K562 (cell line): ENCODE measurements at regions not wholly inside any gene's neighbourhood (a gene's known extent, or its start where the extent isn't known, plus 50 kb on each side); places are given as distances from the start of the nearest gene placed in this dataset.

ENCODE experiments used
- HNRNPLL ChIP-seq: fragments of 200-400 bp; formaldehyde crosslinking; IDR thresholded peaks from 2 replicates; pipeline ENCODE4 v1.6.1; 2017; ENCODE audit warnings: low read length, low read depth, mild to moderate bottlenecking; ENCODE audit not compliant: poor library complexity, severe bottlenecking
- JUN ChIP-seq, 2 experiments: sonication (generic) in 1 of 2; formaldehyde crosslinking in 1 of 2; IDR thresholded peaks; 2 replicates each; pipeline versions ENCODE4 v1.6.1 to v1.8.0; 2012 to 2022; ENCODE audit warnings: borderline replicate concordance in 2 of 2, mild to moderate bottlenecking in 2 of 2, improper control_type of control experiment in 1 of 2, low read depth in 1 of 2, low read length in 1 of 2, missing genetic modification reagents in 1 of 2
- MYNN ChIP-seq, 2 experiments: sonication (generic); formaldehyde crosslinking in 1 of 2; IDR thresholded peaks; 2 replicates each; pipeline versions ENCODE4 v1.5.0 to v1.6.1; 2016 to 2020; ENCODE audit warnings: antibody characterized with exemption in 1 of 2, missing genetic modification reagents in 1 of 2
- RAD21 ChIP-seq, 2 experiments: fragments of 250-450 bp in 1 of 2; fragments of 450-650 bp in 1 of 2; sonication (Bioruptor Pico) in 1 of 2; formaldehyde crosslinking in 1 of 2; IDR thresholded peaks in 1 of 2; conservative IDR thresholded peaks in 1 of 2; 2 replicates each; pipeline versions ENCODE4 v1.4.0 to v1.8.0; 2020 to 2022; ENCODE audit warnings: mild to moderate bottlenecking in 2 of 2, moderate library complexity in 1 of 2
- SRSF7 ChIP-seq: fragments of 200-400 bp; formaldehyde crosslinking; optimal IDR thresholded peaks from 2 replicates; pipeline ENCODE3; 2017; ENCODE audit warnings: mild to moderate bottlenecking, low read depth, low read length
- TF ChIP-seq, protein P1 (sequence below), 2 experiments: fragments of 450-650 bp in 1 of 2; sonication (generic) in 1 of 2; formaldehyde crosslinking in 1 of 2; IDR thresholded peaks in 1 of 2; conservative IDR thresholded peaks in 1 of 2; 2 replicates each; pipeline versions ENCODE4 v1.6.1 to v1.8.1; 2016 to 2023; ENCODE audit warnings: mild to moderate bottlenecking in 2 of 2, moderate library complexity in 2 of 2, inconsistent platforms in 1 of 2, missing genetic modification reagents in 1 of 2
- TF ChIP-seq, protein P2 (sequence below), 3 experiments: IDR thresholded peaks in 2 of 3; conservative IDR thresholded peaks in 1 of 3; 2 replicates each; pipeline ENCODE4 v1.5.1; 2011 to 2012; ENCODE audit warnings: low read length in 3 of 3, mild to moderate bottlenecking in 3 of 3, control low read depth in 2 of 3, improper control_type of control experiment in 1 of 3, inconsistent platforms in 1 of 3, low read depth in 1 of 3, mixed read lengths in 1 of 3, moderate library complexity in 1 of 3; ENCODE audit not compliant: insufficient read depth in 2 of 3

- TF ChIP-seq, protein P1, sequence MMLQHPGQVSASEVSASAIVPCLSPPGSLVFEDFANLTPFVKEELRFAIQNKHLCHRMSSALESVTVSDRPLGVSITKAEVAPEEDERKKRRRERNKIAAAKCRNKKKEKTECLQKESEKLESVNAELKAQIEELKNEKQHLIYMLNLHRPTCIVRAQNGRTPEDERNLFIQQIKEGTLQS (IDR thresholded peaks at IDR 0.05), result no peak
- TF ChIP-seq, protein P1 (CRISPR knock-in tag; conservative IDR thresholded peaks at IDR 0.05), result no peak
- TF ChIP-seq SRSF7, result no peak
- TF ChIP-seq, protein P2, sequence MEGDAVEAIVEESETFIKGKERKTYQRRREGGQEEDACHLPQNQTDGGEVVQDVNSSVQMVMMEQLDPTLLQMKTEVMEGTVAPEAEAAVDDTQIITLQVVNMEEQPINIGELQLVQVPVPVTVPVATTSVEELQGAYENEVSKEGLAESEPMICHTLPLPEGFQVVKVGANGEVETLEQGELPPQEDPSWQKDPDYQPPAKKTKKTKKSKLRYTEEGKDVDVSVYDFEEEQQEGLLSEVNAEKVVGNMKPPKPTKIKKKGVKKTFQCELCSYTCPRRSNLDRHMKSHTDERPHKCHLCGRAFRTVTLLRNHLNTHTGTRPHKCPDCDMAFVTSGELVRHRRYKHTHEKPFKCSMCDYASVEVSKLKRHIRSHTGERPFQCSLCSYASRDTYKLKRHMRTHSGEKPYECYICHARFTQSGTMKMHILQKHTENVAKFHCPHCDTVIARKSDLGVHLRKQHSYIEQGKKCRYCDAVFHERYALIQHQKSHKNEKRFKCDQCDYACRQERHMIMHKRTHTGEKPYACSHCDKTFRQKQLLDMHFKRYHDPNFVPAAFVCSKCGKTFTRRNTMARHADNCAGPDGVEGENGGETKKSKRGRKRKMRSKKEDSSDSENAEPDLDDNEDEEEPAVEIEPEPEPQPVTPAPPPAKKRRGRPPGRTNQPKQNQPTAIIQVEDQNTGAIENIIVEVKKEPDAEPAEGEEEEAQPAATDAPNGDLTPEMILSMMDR (IDR thresholded peaks at IDR 0.05 in 2 of 3, conservative IDR thresholded peaks at IDR 0.05 in 1 of 3; ENCODE audit: insufficient read depth in 2 of 3, low read depth in 1 of 3, low read length in 3 of 3), result no peak
- TF ChIP-seq RAD21 (CRISPR knock-in tag; conservative IDR thresholded peaks at IDR 0.05 in 1 of 2, IDR thresholded peaks at IDR 0.05 in 1 of 2), result no peak
- TF ChIP-seq HNRNPLL, result no peak
- no peak for TF ChIP-seq JUN (IDR thresholded peaks at IDR 0.05; ENCODE audit: borderline replicate concordance, low read depth, low read length)
- TF ChIP-seq JUN (CRISPR knock-in tag; IDR thresholded peaks at IDR 0.05; ENCODE audit: borderline replicate concordance), result no peak
- no peak for TF ChIP-seq MYNN (IDR thresholded peaks at IDR 0.05)
- TF ChIP-seq MYNN (CRISPR knock-in tag; IDR thresholded peaks at IDR 0.05), result no peak
Observed at GRCh38 chr20:6993511-6993910, 226.0 kb downstream of the BMP2 start.
